NCI-H1417 treated with DMSO at 0.1 percent for 48 hours (cell line): ENCODE measurements at regions not wholly inside any gene's neighbourhood (a gene's known extent, or its start where the extent isn't known, plus 50 kb on each side); places are given as distances from the start of the nearest gene placed in this dataset.
"Not testable (repeated sequence)": the region's sequence is repeated elsewhere in the genome, so short reads cannot be mapped to it uniquely, and the experiment has no call there.

Experiments used
- DNase-seq: peaks from one replicate; lab custom pipeline; 2025; lab: John Stamatoyannopoulos, UW

DNA sequence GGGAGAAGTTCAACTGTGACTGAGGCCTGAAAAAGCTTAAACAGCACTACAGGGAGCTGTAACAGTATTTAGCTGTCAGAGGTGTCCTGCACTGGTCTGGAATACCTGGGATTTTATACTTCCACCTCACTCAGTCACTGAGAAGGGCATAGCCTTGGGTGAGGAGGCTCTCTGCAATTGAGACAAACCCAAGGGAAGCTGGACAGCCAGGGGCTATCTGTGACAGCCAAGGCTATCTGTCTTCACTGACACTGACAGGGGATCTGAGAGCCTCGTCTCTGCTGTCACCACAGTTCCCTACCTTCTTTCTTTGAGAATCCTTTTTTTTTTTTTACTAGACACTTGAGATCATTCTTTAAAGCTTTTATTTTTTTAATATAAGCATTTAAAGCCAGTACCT is 356.2 kb upstream of the CD180 start:
- no peak for DNase-seq

DNA sequence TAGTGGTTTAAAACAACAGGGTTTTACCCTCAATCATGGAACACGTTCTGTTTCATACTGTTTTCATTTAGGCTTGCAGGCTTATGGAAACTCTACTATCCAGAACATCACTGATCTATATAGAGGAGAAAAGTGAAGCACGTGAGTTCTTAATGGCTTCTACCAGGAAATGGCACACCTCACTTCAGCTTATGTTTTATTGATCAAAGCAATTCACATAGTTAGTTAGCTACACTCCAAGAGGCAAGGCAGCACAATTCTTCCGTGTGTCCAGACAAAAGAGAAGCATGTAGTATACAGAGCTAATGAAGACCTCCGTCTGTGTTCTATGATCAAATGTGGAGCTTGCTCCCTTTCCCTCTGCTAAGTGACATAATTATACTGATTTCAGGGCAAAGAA is 353.3 kb upstream of the CD180 start:
- DNase-seq, result no peak

DNA sequence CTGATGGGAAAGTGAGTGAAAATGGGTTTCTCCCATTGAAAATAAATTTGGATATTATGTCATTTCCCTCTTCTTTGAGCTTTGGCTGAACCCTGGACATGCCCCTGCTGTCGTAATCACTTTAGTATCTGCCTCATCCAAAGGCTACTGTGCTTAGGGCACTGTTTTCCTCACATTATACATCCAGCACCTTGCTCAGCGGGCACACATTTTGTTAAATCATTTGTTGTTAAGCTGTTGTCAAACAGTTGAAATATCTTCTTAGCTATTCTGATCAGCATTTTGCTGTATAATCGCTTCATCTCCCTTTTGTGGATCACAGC is 352.7 kb upstream of the CD180 start:
- no peak for DNase-seq

DNA sequence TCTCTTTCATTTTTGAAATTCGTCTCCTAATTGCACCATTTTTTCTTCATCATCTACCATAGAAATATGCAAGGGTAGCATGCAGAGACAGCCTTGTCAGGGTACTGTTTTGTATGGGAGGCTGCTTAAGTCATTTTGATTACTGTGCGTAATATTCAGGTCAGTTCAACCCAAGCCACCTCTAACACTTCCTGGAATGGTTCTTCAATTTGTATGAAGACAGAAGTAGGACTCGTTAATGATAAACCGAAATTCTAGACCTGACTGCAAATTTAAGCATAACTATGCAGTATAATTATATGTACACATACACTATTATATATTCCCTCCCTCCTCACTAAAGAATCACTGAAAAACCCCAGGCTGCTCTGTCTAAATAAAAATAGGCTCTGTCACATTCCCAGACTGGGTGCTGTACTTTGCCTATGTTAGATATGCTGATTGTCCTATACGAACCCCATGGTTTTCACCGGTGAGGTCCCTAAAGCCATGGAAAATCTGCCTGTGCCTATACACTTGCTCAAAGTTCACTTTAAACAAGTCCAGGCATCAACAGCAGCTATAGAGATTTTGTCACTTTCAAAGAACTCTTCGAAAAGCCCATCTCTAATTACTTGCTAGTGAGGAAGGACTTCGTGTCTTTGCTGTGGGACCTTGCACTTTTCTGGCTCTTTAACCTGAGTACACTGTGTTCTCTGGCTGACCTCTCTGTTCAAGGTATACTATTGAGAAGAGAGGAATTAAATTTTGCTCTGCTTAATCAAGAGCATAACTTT is 352.1 kb upstream of the CD180 start:
- no peak for DNase-seq

DNA sequence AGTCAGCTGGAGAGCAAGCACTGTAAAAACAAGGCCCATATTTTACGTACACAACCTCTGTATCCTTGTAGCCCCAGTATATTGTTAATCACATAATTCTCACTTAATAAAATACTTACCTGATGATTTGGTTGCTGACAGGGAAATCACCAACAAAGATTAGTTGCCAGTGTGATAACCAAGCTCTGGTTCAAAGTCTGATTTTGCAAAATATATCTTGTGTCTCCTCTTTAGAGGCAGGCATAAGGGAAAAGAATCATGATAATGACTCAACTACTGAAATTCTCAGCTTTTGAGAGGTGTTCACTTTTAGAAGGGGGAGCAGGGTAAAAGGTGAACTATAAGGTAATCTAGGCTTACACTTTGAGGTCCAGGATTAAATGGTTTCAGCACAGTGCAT is 351.1 kb upstream of the CD180 start:
- DNase-seq, result no peak

DNA sequence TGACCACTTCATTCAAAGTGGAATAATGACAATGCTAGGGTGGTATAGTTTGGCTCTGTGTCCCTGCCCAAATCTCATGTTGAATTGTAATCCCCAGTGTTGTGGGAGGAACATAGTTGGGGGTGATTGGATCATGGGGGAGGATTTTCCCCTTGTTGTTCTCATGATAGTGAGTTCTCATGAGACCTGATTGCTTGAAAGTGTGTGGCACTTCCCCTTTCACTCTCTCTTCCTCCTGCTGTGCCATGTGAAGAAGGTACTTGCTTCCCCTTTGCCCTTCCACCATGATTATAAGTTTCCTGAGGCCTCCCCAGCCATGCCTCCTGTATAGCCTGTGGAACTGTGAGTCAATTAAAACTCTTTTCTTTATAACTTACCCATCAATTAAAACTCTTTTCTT is 348.3 kb upstream of the CD180 start:
- DNase-seq, result not testable (repeated sequence)

DNA sequence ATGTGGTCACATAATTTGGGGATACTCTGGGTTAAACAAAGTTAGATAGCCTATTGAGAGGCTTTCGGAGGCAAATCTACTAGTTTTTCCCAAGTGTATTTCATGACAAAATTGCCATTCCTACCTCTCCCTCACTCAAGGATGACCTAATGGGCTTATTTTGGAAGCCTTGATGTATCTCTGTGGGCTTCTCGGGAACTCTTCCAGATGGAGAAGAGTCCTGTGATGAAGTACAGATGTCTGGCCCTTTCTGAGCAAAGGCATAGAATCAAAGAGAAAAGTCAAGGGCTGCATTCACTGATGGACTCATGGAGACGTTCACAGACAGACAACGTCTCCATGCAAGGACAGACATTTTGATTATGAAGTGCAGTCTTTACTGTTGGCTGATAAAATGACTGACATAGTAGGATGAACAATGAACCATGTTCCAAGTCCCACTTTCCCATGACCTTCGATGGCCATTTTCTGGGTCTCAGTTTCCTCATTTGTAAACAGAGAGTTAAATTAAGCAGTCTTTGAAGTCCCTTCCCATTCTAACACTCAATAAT is 347.2 kb upstream of the CD180 start:
- DNase-seq, result no peak

DNA sequence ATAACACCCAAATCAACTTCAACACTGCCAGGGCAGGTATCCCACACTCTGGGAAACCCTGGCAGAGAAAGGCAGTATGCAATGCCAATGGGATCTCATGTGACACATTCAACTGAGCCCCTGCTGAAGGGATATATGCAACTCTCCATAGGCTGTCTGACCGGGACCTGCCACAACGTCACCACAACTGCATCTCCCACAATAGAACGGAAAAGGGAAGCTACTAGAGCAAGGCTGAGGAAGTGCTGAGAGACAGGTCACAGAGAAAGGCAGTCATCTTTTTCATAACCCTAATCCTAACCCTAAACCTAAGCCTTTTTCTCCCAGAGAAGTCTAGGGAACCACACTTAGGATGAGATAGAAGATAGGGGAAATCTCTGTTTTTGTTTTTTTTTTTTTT is 345.9 kb upstream of the CD180 start:
- no peak for DNase-seq

DNA sequence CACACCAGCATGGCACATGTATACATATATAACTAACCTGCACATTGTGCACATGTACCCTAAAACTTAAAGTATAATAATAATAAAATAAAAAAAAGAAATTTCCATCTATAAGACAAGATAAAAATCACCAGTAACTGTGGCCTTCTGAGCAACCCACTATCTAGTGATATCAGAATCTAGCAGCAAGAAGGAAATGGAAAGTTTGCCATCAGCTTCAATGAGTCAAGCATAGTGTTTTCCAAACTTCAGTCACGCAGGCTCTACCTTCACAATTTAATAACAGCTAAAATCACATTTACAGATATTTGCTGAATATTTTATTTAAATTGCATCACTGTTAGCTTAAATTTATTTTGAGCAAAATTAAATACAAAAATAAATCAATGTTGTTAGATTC is 345.3 kb upstream of the CD180 start:
- no peak for DNase-seq

DNA sequence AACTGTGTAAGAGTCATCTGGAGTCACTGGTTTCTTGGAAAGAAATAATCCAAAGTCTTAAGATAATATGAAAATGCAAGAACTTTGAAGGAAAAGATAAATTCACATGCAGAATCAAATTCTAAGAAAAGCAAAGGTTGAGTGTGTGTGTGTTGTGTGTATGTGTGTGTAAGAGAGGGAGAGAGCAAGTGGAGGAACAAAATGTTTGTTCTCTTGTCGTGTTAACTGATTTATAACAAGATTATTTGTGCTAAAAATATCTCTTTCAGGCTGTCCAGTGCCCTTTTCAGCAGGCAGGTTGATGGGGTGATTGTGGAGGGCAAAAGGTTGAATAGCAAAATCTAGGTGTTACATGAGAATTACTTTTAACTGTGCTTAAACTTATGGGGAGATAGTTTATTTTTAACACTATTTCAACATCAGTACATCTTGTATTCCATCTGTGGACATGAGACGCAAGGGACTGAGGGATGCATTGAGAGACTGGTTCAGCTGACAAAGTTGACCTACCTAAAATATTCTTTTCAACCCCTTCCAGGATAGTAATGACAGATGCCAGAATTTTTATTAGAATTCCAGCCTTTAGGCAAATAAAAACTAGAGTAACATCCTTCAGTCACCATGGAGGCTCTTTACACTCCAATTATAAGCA is 342.4 kb upstream of the CD180 start:
- no peak for DNase-seq

DNA sequence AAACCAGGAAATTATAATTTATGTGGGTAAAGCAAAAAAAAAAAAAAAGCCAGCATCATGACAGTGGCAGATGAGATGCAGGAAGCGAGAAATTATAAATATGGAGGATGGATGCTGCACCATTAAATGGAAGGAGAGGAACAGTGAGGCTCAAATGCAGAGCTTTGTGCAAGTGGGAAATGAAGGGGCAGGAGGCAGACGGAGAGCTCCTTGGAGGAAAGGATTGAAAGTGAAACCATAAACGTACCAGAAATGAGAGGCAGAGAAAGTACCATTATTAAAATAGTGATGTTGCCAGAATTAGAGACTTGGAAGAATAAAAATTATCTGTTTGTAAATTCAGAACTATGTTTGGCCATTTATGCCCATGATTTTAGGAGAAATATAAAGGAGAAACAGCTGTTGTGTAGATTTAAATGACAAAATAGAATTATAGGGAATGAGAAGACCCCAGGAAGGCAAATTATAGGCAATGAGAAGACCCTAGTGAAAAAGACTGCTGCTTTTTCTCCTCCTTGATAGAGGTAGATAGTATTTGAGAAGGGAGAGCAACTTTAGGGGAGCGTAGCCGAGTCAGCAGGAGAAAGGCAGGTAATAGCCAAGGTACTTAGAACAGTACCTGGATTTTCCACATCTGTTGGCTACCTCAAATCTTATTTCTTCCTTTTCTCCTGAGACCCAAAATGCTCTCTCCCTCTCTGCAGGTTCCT is 341.0 kb upstream of the CD180 start:
- DNase-seq, result no peak

DNA sequence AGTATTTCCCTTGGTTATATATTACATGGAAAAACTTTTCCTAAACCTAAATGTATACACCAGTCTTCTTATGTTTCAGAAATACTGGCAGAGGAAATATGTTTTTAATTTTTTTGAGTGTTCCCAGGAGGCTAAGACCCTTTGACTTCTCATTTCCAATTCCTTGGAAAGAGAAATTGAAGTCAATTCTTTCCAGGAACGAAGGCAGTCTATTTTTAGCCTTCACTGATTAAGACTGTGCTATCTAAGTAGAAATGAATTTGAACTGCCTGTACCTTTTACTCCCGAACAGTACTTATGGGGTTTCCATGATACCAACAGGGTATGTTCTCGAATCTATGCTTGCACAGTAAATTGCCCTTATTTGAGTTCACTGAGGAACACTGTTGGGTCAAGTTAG is 340.3 kb upstream of the CD180 start:
- no peak for DNase-seq

DNA sequence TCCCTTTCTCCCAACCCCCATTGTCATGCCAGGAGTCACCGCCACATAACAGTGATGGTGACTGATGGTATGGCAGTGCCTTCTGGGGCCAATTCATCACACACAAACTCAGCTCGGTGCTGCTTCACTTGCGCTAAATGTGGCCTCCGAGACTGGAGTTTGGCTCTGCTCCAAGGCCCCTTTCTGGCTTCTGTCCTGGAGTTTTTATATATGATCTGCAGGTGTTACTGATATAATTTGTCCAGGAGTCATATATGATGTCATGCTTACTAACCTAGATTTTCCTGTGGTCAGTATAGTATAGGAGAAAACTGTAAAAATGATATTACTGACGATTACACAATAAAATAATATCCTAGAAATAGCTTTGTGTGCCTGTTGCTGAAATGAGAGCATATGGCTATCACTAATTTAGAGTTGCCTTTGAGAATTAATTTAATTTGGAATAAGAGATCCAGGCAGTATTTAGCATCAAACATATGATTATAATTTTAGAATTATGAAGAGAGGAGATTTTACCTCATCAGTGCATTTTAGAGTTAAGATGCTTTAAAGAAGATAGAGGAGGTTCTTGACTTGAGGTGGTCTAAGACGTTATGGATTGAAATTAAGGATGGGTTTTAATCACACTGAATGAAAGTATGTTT is 334.1 kb upstream of the CD180 start:
- DNase-seq, result no peak

DNA sequence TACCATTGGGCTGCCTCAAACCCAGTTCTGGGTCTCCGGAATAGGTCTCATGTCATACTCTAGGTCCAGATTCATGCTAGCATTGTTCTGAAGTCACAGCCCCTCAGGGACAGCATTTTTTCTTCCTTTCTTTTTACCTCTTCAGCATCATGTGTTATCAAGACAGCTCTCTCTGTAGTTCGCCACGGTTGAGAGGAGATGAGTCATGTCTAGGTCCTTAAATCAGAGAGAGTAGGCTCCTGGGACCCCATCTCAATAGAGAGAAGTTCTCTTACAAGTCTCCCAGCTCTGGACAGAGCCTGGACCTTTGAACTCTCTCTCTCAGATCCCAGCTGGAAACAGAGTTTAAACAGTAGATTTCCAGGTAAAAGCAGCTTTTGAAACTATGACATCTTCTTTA is 332.4 kb upstream of the CD180 start:
- no peak for DNase-seq

DNA sequence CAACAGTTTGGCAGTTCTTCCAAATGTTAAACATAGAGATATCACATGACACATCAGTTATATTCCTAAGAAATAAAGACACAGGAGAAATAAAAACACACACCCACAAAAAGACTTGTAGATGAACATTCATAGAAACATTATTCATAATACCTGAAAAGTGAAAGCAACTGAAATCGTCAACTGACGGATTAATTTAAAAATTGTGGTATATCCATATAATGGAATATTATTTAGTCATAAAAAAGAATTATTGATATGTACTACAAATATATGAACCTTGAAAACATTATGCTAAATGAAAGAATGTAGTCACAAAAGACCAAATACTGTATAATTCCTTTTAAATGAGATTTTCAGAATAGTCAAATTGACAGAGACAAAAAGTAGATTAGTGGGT is 330.2 kb upstream of the CD180 start:
- no peak for DNase-seq

DNA sequence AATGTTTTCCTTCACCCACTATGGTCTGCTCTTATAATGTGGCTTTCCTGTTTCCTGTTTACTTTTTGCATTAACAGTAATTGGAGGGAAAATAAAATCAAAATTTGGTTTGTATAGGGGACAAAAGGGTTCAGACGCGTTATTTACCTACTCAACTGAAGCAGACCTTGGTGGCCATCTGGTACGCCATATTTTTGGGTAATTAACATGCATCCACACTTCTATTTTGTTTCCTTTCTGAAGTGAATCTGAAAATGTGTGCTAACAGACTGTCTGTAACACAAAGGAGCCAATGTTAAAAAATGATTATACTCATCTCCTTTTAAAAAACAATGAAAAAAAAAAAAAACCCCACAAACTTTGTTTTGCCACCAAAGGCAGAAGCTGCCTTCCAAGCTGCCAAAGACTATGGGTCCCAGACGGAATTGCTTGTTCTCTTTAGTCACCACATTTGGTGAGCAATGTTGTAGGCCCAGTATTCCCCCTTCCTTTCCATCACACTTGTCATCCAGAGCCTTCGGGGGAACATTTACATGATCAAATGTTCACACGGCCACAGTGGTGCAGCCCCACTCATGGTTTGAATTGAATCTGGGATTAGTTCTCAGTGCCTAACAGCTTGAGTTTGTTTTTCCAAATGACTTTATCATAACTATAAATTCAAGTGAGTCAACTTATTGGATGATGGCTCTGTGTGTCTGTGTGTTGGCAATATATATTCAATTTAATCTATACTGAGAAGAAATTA is 323.7 kb upstream of the CD180 start:
- no peak for DNase-seq

DNA sequence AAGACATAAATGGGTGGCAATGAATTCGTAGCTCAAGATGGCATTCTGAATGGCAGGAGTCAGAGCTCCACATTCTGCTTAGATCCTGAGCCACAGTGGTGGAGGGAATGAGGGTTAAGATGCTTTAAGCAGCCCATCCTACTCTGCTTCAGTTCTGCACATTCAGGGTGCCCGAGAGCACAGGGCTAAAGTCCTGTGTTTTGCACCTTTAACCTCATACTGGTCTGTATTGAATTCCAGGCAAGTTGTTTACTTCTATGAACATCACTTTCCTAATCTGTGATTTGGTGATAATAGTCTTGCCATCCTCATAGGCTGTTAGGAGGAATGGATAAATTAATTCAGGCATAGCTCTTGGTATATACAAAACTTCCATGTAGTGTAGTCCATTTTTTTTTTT is 321.6 kb upstream of the CD180 start:
- no peak for DNase-seq

DNA sequence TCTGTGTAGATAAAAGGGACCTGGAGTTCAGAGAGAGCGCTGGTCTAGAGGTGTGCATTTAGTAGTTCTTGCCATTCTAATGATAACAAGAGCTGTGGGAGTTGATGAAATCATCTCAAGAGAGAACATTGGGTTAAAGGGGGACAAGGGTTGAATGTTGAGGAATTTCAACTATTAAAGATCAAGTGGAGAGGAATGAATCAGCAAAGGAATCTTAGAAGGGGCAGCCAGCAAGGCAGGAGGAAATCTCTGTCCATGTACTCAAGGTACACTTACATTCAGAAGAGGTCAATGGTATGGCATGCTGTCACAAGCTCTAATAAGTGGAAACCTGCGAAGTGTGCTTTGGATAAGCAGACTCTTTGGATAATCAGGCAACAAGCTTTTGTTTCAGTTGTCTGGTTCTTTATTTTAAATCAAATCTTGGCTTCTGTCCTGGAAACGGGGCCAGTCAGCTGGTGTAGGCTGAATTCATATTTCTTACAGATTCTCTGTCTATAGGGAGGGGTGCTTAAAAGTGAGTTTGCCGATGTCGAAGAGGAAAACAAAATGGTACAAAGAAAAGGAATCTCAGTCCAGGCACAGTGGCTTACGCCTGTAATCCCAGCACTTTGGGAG is 320.5 kb upstream of the CD180 start:
- no peak for DNase-seq

DNA sequence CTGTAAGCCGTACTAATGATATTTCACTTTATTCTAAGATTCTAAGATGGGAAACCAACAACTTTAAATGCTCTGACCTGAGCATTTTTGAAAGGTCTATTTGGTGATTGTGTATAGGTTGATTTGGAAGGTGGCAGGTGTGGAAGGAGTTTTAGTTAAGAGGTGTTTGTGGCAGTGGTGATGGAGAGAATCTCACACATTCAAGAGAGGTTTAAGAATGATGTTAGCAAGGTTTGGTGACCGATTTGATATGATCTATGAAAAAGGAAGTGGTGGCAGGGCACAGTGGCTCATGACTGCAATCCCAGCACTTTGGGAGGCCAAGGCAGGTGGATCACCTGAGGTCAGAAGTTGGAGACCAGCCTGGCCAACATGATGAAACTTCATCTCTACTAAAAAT is 319.2 kb upstream of the CD180 start:
- DNase-seq, result no peak

DNA sequence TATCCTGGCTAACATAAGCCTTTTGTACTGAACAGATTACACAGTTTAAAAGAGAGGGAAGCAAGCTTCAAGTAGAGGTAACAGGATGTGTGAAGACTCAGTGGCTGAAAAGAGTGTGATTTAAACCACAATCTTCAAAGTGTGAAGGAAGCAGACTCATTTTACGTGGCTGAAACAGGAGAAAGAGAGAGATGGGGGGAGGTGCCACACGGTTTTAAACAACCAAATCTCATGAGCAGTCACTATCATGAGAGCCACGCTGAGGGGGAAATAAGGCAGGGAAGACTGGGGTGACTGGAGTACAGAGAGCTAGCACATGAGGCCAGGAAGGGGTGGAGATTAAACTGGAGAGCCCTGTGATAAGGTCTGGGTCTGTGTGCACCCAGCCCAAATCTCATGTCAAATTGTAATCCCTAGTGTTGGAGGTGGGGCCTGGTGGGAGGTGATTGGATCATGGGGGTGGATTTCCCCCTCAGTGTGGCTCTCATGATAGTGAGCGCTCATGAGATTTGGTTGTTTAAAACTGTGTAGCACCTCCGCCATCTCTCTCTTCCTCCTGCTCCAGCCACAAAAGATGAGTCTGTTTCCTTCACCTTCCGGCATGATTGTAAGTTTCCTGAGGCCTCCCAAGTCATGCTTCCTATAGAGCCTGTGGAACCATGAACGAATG is 318.6 kb upstream of the CD180 start:
- DNase-seq, result no peak

DNA sequence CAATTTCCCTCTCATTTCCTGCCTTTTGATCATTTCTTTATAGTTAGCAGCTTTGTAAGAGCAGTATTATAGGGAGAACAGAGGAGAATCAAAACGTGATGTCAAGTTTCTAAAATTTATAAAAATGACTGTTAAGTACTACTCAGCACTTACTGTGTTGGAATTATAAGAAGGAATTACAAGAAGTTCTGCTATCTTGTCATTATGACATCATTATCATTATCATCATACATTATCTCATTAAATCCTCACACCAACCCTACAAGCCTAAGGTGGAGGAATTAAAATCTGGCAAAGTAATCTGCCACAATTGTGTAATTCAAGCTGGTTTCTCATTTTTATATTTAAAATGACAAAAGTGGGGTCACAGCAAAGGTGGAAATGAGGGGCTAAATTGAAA is 316.2 kb upstream of the CD180 start:
- DNase-seq, result no peak
